Activated CD4-positive, alpha-beta T cell treated with anti-CD3 and anti-CD28 coated beads for 36 hours (primary cell): ENCODE measurements at regions not wholly inside any gene's neighbourhood (a gene's known extent, or its start where the extent isn't known, plus 50 kb on each side); places are given as distances from the start of the nearest gene placed in this dataset.
"Not testable (repeated sequence)": the region's sequence is repeated elsewhere in the genome, so short reads cannot be mapped to it uniquely, and the experiment has no call there.

Source experiments
- ATAC-seq: fragments of 200-7000 bp; cut with Tn5 transposase; one replicate; pipeline ENCODE4 v1.10.0; 2021; ENCODE audit warnings: mild to moderate bottlenecking, moderate library complexity
- CTCF ChIA-PET: fragments of 350-600 bp; sonication (Branson Sonifier 250); formaldehyde crosslinking; loops from one replicate; lab custom pipeline; 2021; ENCODE audit warnings: antibody characterized with exemption; lab: Charles Lee
- POLR2A ChIA-PET: fragments of 350-600 bp; sonication (Branson Sonifier 250); formaldehyde crosslinking; loops from one replicate; lab custom pipeline; 2021; ENCODE audit warnings: antibody characterized with exemption, inconsistent platforms; lab: Charles Lee
- DNase-seq: peaks from one replicate; pipeline ENCODE4 v3.0.0-alpha.2; 2020
- H3K27ac Mint-ChIP-seq: one replicate; pipeline ENCODE4 v1.8.0; 2021; ENCODE audit warnings: mixed read lengths
- H3K27me3 Mint-ChIP-seq: one replicate; pipeline ENCODE4 v1.8.0; 2021; ENCODE audit warnings: mixed read lengths
- H3K36me3 Mint-ChIP-seq: one replicate; pipeline ENCODE4 v1.8.0; 2021; ENCODE audit warnings: low read depth, mixed read lengths
- H3K4me1 Mint-ChIP-seq: one replicate; pipeline ENCODE4 v1.8.0; 2021; ENCODE audit warnings: mixed read lengths
- H3K4me3 Mint-ChIP-seq: one replicate; pipeline ENCODE4 v1.8.0; 2021; ENCODE audit warnings: mild to moderate bottlenecking, moderate library complexity, mixed read lengths
- H3K9me3 Mint-ChIP-seq: one replicate; pipeline ENCODE4 v1.8.0; 2021; ENCODE audit warnings: low read depth, mixed read lengths
- intact Hi-C, 2 experiments: fragments of 100-400 bp; cut with DNase I in 1 of 2; cut with micrococcal nuclease in 1 of 2; formaldehyde crosslinking; loops; one replicate each; pipeline versions ENCODE4 v1.14.2 to v1.15.1; 2022 to 2024; cut with DNase I, micrococcal nuclease

DNA sequence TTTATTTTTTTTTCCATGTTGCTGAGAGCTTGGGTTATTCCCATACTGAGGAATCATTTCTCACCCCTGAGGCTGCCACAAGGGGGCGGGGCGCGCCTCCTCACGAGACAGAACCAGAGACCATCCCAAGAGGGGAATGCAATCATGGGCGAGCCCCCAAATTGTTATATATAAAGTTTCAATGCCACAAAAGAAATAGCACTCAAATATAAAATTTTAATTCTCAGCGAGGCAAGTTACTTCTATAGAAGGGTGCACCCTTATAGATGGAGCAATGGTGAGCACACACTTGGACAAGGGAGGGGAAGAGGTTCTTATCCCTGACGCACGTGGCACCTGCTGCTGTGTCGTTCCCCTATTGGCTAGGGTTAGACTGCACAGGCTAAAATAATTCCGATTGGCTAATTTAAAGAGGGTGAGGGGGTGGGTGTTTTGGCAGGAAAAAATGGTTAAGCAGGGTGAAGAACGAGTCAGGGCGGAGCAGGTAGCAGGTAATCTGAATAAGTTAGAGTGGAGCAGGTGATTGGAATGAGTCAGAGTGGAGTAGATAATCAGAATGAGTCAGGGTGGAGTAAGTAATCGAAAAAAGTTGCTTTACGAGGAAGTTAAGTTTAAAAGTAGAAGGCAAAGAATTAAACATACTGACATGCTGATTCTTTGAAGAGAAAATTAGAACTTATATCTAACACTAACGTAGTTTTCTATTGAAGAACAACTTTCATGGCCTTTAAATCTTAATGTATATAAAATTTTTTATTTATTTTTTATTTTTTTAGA is 177.5 kb downstream of the MTCL1 start:
- Mint-ChIP-seq H3K9me3 (peaks cover 11% of the 10 kb centered on the region), H3K4me1 (no peaks in the 10 kb centered on the region), H3K27me3 (peaks cover 14% of the 10 kb centered on the region), H3K4me3 (no peak overlapping the region), H3K27ac (no peak overlapping the region), H3K36me3 (peaks cover 5% of the 10 kb centered on the region)
- POLR2A ChIA-PET = no interaction called here
- intact Hi-C loops = no loop called here
- CTCF ChIA-PET = no interaction called here
- DNase-seq (peak; percentile 11), ATAC-seq (no peak)

DNA sequence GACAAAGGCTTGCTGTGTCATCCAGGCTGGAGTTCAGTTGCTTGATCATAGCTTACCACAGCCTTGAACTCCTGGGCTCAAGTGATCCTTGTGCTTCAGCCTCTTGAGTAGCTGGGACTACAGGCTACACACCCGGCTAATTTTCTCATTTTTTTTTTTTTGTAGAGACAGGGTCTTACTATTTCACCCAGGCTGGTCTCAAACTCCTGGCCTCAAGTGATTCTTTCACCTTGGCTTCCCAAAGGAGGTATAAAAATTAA is 178.0 kb downstream of the MTCL1 start:
- Mint-ChIP-seq H3K27ac (no peak overlapping the region), H3K36me3 (peaks cover 5% of the 10 kb centered on the region), H3K4me3 (no peak overlapping the region), H3K27me3 (peaks cover 14% of the 10 kb centered on the region), H3K9me3 (peaks cover 15% of the 10 kb centered on the region), H3K4me1 (no peaks in the 10 kb centered on the region)
- ATAC-seq (no peak), DNase-seq (no peak)
- intact Hi-C loops = no loop called here
- ChIA-PET POLR2A (no interaction called here), CTCF (no interaction called here)

DNA sequence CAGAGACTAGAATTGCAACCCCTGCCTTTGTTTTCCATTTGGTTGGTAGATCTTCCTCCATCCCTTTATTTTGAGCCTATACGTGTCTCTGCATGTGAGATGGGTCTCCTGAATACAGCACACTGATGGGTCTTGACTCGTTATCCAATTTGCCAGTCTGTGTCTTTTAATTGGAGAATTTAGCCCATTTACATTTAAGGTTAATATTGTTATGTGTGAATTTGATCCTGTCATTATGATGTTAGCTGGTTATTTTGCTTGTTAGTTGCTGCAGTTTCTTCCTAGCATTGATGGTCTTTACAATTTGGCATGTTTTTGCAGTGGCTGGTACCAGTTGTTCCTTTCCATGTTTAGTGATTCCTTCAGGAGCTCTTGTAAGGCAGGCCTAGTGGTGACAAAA is 182.5 kb downstream of the MTCL1 start:
- ATAC-seq, POLR2A ChIA-PET, H3K4me3 Mint-ChIP-seq, H3K4me1 Mint-ChIP-seq, DNase-seq, intact Hi-C loops, H3K36me3 Mint-ChIP-seq, H3K27ac Mint-ChIP-seq, H3K27me3 Mint-ChIP-seq: not testable (repeated sequence)
- CTCF ChIA-PET = interaction anchor here (1.4 kb wide), 1 partner anchor 100 kb away, joined by 3 read pairs; no protein-coding TSS in a partner anchor
- peaks cover 12% of the 10 kb centered on the region for H3K9me3 Mint-ChIP-seq

DNA sequence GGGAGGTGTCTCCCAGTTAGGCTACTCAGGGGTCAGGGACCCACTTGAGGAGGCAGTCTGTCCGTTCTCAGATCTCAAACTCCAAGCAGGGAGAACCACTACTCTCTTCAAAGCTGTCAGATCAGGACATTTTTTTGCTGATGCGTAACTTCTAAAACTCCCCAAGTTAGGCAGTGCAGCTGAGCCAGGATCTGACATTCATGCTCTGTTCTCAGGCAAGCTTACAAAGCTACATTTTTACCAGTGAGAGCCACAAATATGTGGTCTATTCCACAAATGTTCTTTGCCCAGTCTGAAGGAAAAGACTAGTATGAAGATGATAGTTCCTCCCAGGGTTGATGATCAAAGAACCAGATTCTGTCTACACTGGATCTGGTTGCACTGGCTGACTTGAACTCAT is 184.1 kb downstream of the MTCL1 start:
- no peak overlapping the region for H3K4me3 Mint-ChIP-seq
- H3K27me3 Mint-ChIP-seq = peaks cover 5% of the 10 kb centered on the region
- intact Hi-C loops = no loop called here
- no peak overlapping the region for H3K27ac Mint-ChIP-seq
- no peak for ATAC-seq
- H3K36me3 Mint-ChIP-seq = peaks cover 3% of the 10 kb centered on the region
- DNase-seq = no peak
- peaks cover 10% of the 10 kb centered on the region for H3K9me3 Mint-ChIP-seq
- ChIA-PET POLR2A (no interaction called here), CTCF (interaction anchor here (1.4 kb wide), 1 partner anchor 98 kb away, joined by 3 read pairs; no protein-coding TSS in a partner anchor)
- H3K4me1 Mint-ChIP-seq = no peaks in the 10 kb centered on the region

DNA sequence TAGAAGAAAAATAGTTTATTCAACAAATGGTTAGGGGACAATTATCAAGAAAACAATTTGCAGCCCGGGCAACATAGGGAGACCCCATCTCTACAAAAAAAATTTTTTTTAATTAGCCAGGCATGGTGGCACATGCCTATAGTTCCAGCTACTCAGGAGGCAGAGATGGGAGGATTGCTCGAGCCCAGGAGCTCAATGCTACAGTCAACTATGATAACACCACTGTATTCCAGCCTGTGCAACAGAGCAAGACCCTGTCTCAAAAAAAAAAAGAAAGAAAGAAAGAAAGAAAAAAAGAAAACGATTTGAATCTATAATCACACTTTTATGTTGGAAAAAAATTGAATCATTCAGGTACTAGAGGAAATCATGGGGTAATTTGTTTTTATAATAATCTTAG is 185.1 kb downstream of the MTCL1 start:
- DNase-seq, CTCF ChIA-PET, H3K4me1 Mint-ChIP-seq, POLR2A ChIA-PET, H3K4me3 Mint-ChIP-seq, H3K36me3 Mint-ChIP-seq, H3K9me3 Mint-ChIP-seq, H3K27me3 Mint-ChIP-seq, H3K27ac Mint-ChIP-seq, ATAC-seq: not testable (repeated sequence)
- intact Hi-C loops = loop anchor here in 1 of 2 experiments (10.0 kb wide), 1 partner anchor 56 kb away; no protein-coding TSS in a partner anchor

DNA sequence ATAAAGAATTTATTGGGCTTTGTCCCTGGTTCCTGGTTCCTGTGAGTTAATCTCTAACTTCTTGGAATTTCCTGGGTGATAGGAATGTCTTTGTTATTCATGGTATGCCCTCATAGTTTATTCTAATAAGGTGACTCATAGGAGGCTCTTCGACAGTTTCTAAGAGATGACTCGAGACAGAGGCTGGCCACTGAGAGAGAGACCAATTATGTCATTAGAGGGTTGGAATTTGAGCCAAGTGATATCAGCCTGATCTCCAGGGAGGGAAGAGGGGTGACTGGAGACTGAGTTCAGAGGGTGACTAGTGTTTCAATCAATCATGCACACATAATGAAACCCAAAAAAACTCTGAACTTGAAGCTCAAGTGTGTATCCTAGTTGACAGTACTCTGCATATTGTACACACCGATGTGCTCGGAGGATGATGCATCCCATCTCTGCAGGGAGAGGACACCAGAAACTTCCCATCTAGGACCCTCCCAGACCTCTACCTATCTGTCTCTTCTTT is 185.7 kb downstream of the MTCL1 start:
- Mint-ChIP-seq H3K27ac (no peak overlapping the region), H3K36me3 (peaks cover 3% of the 10 kb centered on the region), H3K9me3 (peaks cover 10% of the 10 kb centered on the region), H3K27me3 (peaks cover 2% of the 10 kb centered on the region), H3K4me1 (no peaks in the 10 kb centered on the region), H3K4me3 (no peak overlapping the region)
- no peak for DNase-seq
- ChIA-PET CTCF (no interaction called here), POLR2A (no interaction called here)
- intact Hi-C loops = loop anchor here in 1 of 2 experiments (10.0 kb wide), 1 partner anchor 56 kb away; no protein-coding TSS in a partner anchor
- no peak for ATAC-seq

DNA sequence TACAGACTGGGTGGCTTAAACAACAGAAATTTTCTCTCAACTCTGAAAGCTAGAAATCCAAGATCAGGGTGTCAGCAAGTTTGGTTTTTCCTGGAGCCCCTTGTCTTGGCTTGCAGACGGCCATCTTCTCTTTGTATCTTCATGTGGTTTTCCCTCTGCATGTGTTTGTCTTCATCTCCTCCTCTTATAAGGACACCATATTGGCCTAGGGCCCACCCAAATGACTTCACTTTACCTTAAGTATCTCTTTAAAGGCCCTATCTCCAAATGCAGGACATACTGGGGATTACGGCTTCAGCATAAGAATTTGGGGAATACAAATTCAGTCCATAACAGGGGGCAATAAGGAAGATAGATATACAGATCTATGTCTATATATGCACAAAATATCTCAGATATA is 187.9 kb downstream of the MTCL1 start:
- ChIA-PET POLR2A (interaction anchor here (0.6 kb wide), 1 partner anchor 25 kb away, joined by 5 read pairs; no protein-coding TSS in a partner anchor), CTCF (interaction anchor here (0.7 kb wide), 1 partner anchor 46 kb away, joined by 6 read pairs; no protein-coding TSS in a partner anchor)
- H3K9me3 Mint-ChIP-seq = peaks cover 6% of the 10 kb centered on the region
- no peaks in the 10 kb centered on the region for H3K27me3 Mint-ChIP-seq
- H3K36me3 Mint-ChIP-seq = peaks cover 3% of the 10 kb centered on the region
- intact Hi-C loops = loop anchor here in 1 of 2 experiments (10.0 kb wide), 1 partner anchor 58 kb away; no protein-coding TSS in a partner anchor
- H3K4me3 Mint-ChIP-seq = no peak overlapping the region
- H3K27ac Mint-ChIP-seq = no peak overlapping the region
- DNase-seq = no peak
- no peak for ATAC-seq
- H3K4me1 Mint-ChIP-seq = no peaks in the 10 kb centered on the region

DNA sequence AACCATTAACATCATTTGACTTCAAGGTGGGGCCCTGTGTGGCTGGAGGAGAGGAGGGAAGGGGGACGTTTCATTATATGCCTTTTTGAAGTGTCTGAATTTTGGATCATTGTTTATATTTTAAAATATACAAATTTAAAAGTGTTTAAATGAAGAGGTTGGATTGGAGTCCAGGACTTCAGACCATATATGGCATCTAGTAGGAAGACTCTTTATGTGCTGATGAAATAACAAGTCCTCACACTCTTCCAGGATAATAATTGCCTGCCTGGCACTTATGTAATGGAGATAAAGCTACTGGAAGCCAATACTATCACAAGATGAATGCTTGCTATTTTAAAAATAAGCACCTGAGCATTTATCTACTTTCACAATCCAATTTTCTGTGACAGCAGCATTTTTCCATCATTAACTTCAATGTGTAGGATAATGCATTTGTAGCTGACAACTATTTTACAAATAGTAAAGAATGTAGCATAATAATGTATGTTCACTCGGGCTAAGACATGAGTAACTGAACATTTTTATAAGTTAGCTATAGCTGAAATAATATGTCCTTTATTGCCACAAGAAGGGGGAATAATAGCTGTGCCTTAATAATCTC is 188.4 kb downstream of the MTCL1 start:
- peaks cover under 1% of the 10 kb centered on the region for H3K36me3 Mint-ChIP-seq
- CTCF ChIA-PET = interaction anchor here (0.7 to 1.0 kb wide), 2 partner anchors 46 to 94 kb away, joined by 4 to 6 read pairs; no protein-coding TSS in a partner anchor
- no peaks in the 10 kb centered on the region for H3K4me1 Mint-ChIP-seq
- H3K27me3 Mint-ChIP-seq = no peaks in the 10 kb centered on the region
- no peak overlapping the region for H3K4me3 Mint-ChIP-seq
- H3K27ac Mint-ChIP-seq = no peak overlapping the region
- ATAC-seq (no peak), DNase-seq (no peak)
- H3K9me3 Mint-ChIP-seq = peaks cover under 1% of the 10 kb centered on the region
- POLR2A ChIA-PET = interaction anchor here (0.6 kb wide), 1 partner anchor 25 kb away, joined by 5 read pairs; no protein-coding TSS in a partner anchor
- intact Hi-C loops = loop anchor here in 1 of 2 experiments (10.0 kb wide), 1 partner anchor 59 kb away; no protein-coding TSS in a partner anchor

DNA sequence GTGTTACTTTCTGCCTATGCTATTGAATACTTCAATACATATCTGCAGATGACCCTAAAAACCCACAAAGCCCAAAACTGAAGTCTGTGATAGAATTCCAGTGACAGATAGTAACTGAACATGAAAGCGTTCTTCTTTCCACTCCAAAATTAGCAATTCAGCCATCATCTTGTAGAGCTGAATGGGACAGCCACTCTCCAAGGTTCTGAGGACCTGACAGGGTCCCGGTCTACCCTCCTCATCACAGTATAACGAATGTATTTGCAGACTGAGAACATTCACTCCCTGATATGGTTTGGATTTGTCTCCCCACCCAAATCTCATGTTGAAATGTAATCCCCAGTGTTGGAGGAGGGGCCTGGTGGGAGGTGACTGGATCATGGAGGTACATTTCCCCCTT is 189.5 kb downstream of the MTCL1 start:
- Mint-ChIP-seq H3K9me3 (no peaks in the 10 kb centered on the region), H3K27ac (no peak overlapping the region), H3K4me3 (no peak overlapping the region), H3K27me3 (no peaks in the 10 kb centered on the region), H3K4me1 (no peaks in the 10 kb centered on the region), H3K36me3 (no peaks in the 10 kb centered on the region)
- intact Hi-C loops = loop anchor here in 1 of 2 experiments (10.0 kb wide), 1 partner anchor 60 kb away; no protein-coding TSS in a partner anchor
- ATAC-seq = no peak
- CTCF ChIA-PET = no interaction called here
- POLR2A ChIA-PET = no interaction called here
- no peak for DNase-seq

DNA sequence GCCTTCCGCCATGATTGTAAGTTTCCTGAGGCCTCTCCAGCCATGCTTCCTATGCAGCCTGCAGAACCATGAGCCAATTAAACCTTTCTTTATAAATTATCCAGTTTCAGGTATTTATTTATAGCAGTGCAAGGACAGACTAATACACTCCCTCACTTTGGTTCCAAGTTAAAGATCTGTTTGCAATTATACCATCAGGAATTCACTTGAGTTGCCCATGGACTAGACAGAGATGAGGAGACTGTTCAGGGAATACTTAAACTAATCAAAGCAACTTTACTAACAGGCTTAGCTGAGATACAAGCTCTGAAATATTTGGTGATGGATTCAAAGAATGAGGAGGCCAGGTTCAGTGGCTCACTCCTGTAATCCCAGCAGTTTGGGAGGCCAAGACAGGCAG is 190.0 kb downstream of the MTCL1 start:
- no peak overlapping the region for H3K27ac Mint-ChIP-seq
- H3K36me3 Mint-ChIP-seq = no peaks in the 10 kb centered on the region
- intact Hi-C loops = loop anchor here in 1 of 2 experiments (10.0 kb wide), 1 partner anchor 61 kb away; no protein-coding TSS in a partner anchor
- ATAC-seq (no peak), DNase-seq (no peak)
- H3K9me3 Mint-ChIP-seq = no peaks in the 10 kb centered on the region
- no peaks in the 10 kb centered on the region for H3K4me1 Mint-ChIP-seq
- POLR2A ChIA-PET = interaction anchor here (0.6 kb wide), 1 partner anchor 905 kb away, joined by 3 read pairs; no protein-coding TSS in a partner anchor
- H3K4me3 Mint-ChIP-seq = no peak overlapping the region
- CTCF ChIA-PET = no interaction called here
- H3K27me3 Mint-ChIP-seq = no peaks in the 10 kb centered on the region

DNA sequence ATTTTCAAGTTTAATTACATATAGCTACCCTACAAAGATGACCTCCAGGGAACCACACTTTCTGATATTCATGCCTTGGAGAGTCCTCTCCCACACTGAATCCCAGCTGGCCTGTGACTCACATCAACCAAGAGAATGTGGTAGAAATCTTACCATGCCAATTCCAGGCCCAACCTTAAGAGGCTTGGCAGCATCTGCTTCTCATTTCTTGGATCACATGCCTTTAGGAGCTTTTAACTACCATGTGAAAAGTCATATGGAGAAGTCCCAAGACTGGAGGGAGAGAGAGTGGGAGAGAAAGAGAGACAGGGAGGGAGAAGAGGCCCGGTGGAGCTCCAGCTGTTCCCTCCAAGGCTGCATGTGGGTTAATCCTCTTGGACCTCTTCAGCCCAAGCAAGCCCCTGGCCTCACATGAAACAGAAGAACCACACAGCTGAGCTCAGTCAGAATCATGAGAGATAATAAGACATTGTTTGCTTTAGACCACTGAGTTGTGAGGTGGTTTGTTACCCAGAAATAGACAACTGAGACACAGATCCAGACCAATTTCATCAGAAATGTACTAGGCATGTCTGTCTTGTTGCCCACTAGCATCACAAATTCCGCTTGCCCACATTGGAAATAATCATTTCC is 190.7 kb downstream of the MTCL1 start:
- ATAC-seq (no peak), DNase-seq (no peak)
- ChIA-PET CTCF (no interaction called here), POLR2A (interaction anchor here (0.6 kb wide), 1 partner anchor 904 kb away, joined by 3 read pairs; no protein-coding TSS in a partner anchor)
- H3K4me3 Mint-ChIP-seq = no peak overlapping the region
- H3K4me1 Mint-ChIP-seq = no peaks in the 10 kb centered on the region
- H3K36me3 Mint-ChIP-seq = no peaks in the 10 kb centered on the region
- H3K9me3 Mint-ChIP-seq = no peaks in the 10 kb centered on the region
- intact Hi-C loops = loop anchor here in 1 of 2 experiments (10.0 kb wide), 1 partner anchor 61 kb away; no protein-coding TSS in a partner anchor
- H3K27ac Mint-ChIP-seq = no peak overlapping the region
- no peaks in the 10 kb centered on the region for H3K27me3 Mint-ChIP-seq
